ENCODE measurements at regions not wholly inside any gene's neighbourhood (a gene's known extent, or its start where the extent isn't known, plus 50 kb on each side); places are given as distances from the start of the nearest gene placed in this dataset.

DNA sequence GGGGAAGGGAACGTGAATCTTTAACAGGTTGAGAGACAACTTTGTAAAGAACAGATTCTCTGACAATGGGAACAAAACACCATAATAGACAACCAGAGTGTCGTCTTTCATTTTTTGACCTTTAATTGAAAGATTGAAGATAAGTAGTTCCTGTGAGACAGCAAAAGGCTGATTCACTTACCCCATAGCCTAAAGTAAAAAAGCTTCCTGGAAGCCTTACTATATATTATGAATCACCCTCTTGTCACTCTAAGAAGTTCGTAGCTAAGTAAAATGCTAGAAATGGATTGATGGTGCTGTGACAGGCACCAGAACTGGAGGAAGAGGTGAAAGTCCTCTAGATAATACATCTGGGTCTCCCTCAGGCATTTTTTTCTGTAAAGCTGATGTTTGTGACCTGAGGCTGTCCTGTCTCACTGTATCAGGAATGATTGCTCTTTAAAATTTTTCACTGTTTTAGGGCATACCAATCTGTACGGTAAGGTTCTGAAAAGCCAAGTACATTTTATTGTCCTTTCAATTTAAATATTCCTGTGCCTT is 824.6 kb upstream of the SEMA6D start:
- no peak for ATAC-seq (ENCODE audit: poor library complexity)
- Histone ChIP-seq H3K27ac (ENCODE audit: low read depth in 1 of 2, low read length in 2 of 2) (no peak overlapping the region), H3K27me3 (ENCODE audit: control insufficient read depth in 1 of 2, insufficient read depth in 2 of 2, low read length in 2 of 2) (no peaks in the 10 kb centered on the region), H3K4me3 (ENCODE audit: low read length) (no peak overlapping the region), H3K9me3 (ENCODE audit: control insufficient read depth in 1 of 2, insufficient read depth in 1 of 2, low read length in 2 of 2) (peaks cover 4 to 6% of the 10 kb centered on the region in 2 experiments), H3K4me1 (ENCODE audit: insufficient read depth, low read length) (no peaks in the 10 kb centered on the region), H3K36me3 (ENCODE audit: insufficient read depth, low read length) (no peaks in the 10 kb centered on the region)
- H3K36me3 Mint-ChIP-seq (ENCODE audit: low read depth) = no peaks in the 10 kb centered on the region
- H3K4me1 Mint-ChIP-seq (ENCODE audit: low read depth) = no peaks in the 10 kb centered on the region
- H3K27me3 Mint-ChIP-seq = no peaks in the 10 kb centered on the region
- H3K27ac Mint-ChIP-seq = no peak overlapping the region
- intact Hi-C loops (cut with DNase I, micrococcal nuclease) = no loop called here
- ChIA-PET CTCF (no interaction called here), POLR2A (no interaction called here)
- TF ChIP-seq, protein P1, sequence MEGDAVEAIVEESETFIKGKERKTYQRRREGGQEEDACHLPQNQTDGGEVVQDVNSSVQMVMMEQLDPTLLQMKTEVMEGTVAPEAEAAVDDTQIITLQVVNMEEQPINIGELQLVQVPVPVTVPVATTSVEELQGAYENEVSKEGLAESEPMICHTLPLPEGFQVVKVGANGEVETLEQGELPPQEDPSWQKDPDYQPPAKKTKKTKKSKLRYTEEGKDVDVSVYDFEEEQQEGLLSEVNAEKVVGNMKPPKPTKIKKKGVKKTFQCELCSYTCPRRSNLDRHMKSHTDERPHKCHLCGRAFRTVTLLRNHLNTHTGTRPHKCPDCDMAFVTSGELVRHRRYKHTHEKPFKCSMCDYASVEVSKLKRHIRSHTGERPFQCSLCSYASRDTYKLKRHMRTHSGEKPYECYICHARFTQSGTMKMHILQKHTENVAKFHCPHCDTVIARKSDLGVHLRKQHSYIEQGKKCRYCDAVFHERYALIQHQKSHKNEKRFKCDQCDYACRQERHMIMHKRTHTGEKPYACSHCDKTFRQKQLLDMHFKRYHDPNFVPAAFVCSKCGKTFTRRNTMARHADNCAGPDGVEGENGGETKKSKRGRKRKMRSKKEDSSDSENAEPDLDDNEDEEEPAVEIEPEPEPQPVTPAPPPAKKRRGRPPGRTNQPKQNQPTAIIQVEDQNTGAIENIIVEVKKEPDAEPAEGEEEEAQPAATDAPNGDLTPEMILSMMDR (IDR thresholded peaks at IDR 0.05) = no peak
- H3K9me3 Mint-ChIP-seq = peaks cover 14% of the 10 kb centered on the region
- DNase-seq = no peak
- H3K4me3 Mint-ChIP-seq = no peak overlapping the region

DNA sequence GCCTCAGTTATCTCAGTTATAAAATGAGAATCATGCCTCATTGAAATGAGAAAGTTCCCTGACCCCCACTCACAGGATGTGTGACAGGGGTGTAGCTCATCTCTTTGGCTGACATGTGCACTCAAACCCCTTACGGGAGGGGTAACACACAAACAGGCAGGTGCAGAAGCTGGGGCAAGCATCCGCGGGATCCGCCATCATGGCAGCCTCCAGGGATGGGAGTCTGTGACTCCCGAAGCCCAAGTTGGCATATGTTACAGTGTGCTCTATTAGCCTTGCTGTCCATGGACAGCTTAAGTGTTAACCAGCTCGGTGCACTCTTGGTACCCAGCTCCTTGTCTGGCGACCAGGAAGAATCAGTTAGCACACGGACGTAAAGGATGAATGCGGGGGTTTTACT is 822.7 kb upstream of the SEMA6D start:
- CTCF ChIA-PET = no interaction called here
- H3K9me3 Mint-ChIP-seq = peaks cover 11% of the 10 kb centered on the region
- no peak for ATAC-seq (ENCODE audit: poor library complexity)
- H3K36me3 ChIP-seq (ENCODE audit: insufficient read depth, low read length) = no peaks in the 10 kb centered on the region
- H3K4me3 Mint-ChIP-seq = no peak overlapping the region
- no peaks in the 10 kb centered on the region for H3K4me1 Mint-ChIP-seq (ENCODE audit: low read depth)
- intact Hi-C loops (cut with DNase I, micrococcal nuclease) = no loop called here
- DNase-seq = no peak
- POLR2A ChIA-PET = no interaction called here
- TF ChIP-seq, protein P1 (IDR thresholded peaks at IDR 0.05) = no peak
- no peak overlapping the region for H3K27ac ChIP-seq (ENCODE audit: low read depth in 1 of 2, low read length in 2 of 2)
- H3K27ac Mint-ChIP-seq = no peak overlapping the region
- H3K36me3 Mint-ChIP-seq (ENCODE audit: low read depth) = no peaks in the 10 kb centered on the region
- H3K4me3 ChIP-seq (ENCODE audit: low read length) = no peak overlapping the region
- H3K4me1 ChIP-seq (ENCODE audit: insufficient read depth, low read length) = no peaks in the 10 kb centered on the region
- no peaks in the 10 kb centered on the region for H3K27me3 ChIP-seq (ENCODE audit: control insufficient read depth in 1 of 2, insufficient read depth in 2 of 2, low read length in 2 of 2)
- peaks cover 4 to 6% of the 10 kb centered on the region in 2 experiments for H3K9me3 ChIP-seq (ENCODE audit: control insufficient read depth in 1 of 2, insufficient read depth in 1 of 2, low read length in 2 of 2)
- no peaks in the 10 kb centered on the region for H3K27me3 Mint-ChIP-seq

DNA sequence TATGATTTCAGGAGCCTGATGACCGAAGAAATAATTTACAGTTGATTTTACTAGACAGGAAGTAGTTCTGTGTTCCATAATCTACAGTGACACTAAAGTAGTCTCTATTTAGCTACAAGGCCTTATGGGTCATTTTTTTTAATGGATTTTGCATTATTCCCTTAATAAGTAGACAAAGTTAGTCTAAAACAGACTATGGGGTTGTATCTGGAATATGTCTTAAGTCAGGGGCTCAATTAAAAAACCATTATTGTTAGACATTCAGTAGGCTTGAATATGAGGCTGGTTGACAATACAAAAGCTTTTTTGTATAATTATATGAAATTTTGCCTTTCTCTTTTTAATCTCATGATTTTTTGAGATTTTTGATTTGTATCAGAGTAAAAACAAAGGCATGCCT is 820.0 kb upstream of the SEMA6D start:
- no peak overlapping the region for H3K27ac Mint-ChIP-seq
- intact Hi-C loops (cut with DNase I, micrococcal nuclease) = no loop called here
- Histone ChIP-seq H3K36me3 (ENCODE audit: insufficient read depth, low read length) (no peaks in the 10 kb centered on the region), H3K27me3 (ENCODE audit: control insufficient read depth in 1 of 2, insufficient read depth in 2 of 2, low read length in 2 of 2) (no peaks in the 10 kb centered on the region), H3K9me3 (ENCODE audit: control insufficient read depth in 1 of 2, insufficient read depth in 1 of 2, low read length in 2 of 2) (peaks cover 4 to 6% of the 10 kb centered on the region in 2 experiments), H3K27ac (ENCODE audit: low read depth in 1 of 2, low read length in 2 of 2) (no peak overlapping the region), H3K4me3 (ENCODE audit: low read length) (no peak overlapping the region), H3K4me1 (ENCODE audit: insufficient read depth, low read length) (no peaks in the 10 kb centered on the region)
- no peak for DNase-seq
- ATAC-seq (ENCODE audit: poor library complexity) = no peak
- H3K4me3 Mint-ChIP-seq = no peak overlapping the region
- H3K27me3 Mint-ChIP-seq = no peaks in the 10 kb centered on the region
- CTCF ChIA-PET = no interaction called here
- no peaks in the 10 kb centered on the region for H3K36me3 Mint-ChIP-seq (ENCODE audit: low read depth)
- H3K4me1 Mint-ChIP-seq (ENCODE audit: low read depth) = no peaks in the 10 kb centered on the region
- peaks cover 13% of the 10 kb centered on the region for H3K9me3 Mint-ChIP-seq
- POLR2A ChIA-PET = no interaction called here
- TF ChIP-seq, protein P1 (IDR thresholded peaks at IDR 0.05) = no peak

Measured in CD4-positive, alpha-beta T cell (primary cell).